ENCODE measurements at regions not wholly inside any gene's neighbourhood (a gene's known extent, or its start where the extent isn't known, plus 50 kb on each side); places are given as distances from the start of the nearest gene placed in this dataset.

DNA sequence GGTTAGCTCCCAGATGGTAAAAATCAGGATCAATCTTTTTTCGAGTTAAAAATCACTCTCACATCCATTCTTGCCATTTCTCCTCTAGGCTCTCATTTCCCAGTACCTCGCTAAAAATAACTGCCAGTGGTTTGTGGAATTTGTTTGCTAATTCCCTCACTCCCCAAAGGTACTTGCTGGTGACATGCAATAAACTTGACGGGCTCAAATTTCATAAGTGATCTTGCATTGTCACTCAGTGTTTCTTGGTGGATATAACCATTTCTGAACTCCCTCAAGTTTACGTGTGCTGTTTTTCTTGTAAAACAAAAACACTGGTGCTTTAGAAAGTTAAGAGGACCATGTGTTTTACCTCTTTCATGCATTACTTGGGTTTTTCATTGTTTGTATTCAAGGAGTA, 399.2 kb upstream of the MKI67 start:
- H3K4me1 ChIP-seq (ENCODE audit: insufficient read depth, low read length, severe bottlenecking) = no peaks in the 10 kb centered on the region
- H3F3A ChIP-seq (ENCODE audit: insufficient read depth, low read length) = no peaks in the 10 kb centered on the region
- H3K27ac ChIP-seq (ENCODE audit: low read depth, low read length, poor library complexity, severe bottlenecking) = no peak overlapping the region
- no peak overlapping the region for H3K4me3 ChIP-seq (ENCODE audit: low read depth, low read length, poor library complexity, severe bottlenecking)
- H3K27me3 ChIP-seq (ENCODE audit: insufficient read depth, low read length) = no peaks in the 10 kb centered on the region
- no peaks in the 10 kb centered on the region for H3K9me3 ChIP-seq (ENCODE audit: low read length)
- H2AFZ ChIP-seq (ENCODE audit: low read length) = no peak overlapping the region
- no peaks in the 10 kb centered on the region for H4K20me1 ChIP-seq (ENCODE audit: insufficient read depth, low read length)
- H3K4me2 ChIP-seq (ENCODE audit: low read length) = no peak overlapping the region
- H3K36me3 ChIP-seq (ENCODE audit: insufficient read depth, low read length) = no peaks in the 10 kb centered on the region
- TF ChIP-seq, protein P1, sequence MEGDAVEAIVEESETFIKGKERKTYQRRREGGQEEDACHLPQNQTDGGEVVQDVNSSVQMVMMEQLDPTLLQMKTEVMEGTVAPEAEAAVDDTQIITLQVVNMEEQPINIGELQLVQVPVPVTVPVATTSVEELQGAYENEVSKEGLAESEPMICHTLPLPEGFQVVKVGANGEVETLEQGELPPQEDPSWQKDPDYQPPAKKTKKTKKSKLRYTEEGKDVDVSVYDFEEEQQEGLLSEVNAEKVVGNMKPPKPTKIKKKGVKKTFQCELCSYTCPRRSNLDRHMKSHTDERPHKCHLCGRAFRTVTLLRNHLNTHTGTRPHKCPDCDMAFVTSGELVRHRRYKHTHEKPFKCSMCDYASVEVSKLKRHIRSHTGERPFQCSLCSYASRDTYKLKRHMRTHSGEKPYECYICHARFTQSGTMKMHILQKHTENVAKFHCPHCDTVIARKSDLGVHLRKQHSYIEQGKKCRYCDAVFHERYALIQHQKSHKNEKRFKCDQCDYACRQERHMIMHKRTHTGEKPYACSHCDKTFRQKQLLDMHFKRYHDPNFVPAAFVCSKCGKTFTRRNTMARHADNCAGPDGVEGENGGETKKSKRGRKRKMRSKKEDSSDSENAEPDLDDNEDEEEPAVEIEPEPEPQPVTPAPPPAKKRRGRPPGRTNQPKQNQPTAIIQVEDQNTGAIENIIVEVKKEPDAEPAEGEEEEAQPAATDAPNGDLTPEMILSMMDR (IDR thresholded peaks at IDR 0.05; ENCODE audit: low read length) = no peak
- no peak for TF ChIP-seq EZH2 (IDR thresholded peaks at IDR 0.05; ENCODE audit: borderline replicate concordance, low read length)
- no peaks in the 10 kb centered on the region for H3K79me2 ChIP-seq (ENCODE audit: insufficient read depth, low read length)
- no peak overlapping the region for H3K9ac ChIP-seq (ENCODE audit: low read length)
- no peaks in the 10 kb centered on the region for H3K9me2 ChIP-seq (ENCODE audit: low read depth, low read length)

DNA sequence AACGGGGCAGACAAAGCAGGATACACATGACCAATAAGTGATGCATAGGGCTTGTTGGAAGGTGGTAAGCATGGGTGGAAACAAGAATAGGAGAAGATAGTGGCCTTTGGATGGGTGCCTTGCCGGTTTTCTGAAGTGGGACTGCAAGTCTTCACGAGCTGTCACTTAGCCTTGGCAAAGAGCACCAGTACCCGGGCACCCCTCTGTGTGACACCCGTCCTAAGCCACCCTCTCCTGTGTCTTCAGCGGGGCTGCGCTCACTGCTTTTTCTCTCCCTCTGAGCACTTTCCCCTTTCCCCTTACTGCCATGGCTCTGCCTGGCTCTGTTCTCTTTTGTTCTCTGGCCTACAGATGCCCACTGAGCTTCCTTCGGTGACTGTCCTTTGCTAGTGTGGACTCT, 399.7 kb upstream of the MKI67 start:
- Histone ChIP-seq H4K20me1 (ENCODE audit: insufficient read depth, low read length) (no peaks in the 10 kb centered on the region), H3F3A (ENCODE audit: insufficient read depth, low read length) (no peaks in the 10 kb centered on the region), H3K9me3 (ENCODE audit: low read length) (no peaks in the 10 kb centered on the region), H3K27me3 (ENCODE audit: insufficient read depth, low read length) (no peaks in the 10 kb centered on the region), H2AFZ (ENCODE audit: low read length) (no peak overlapping the region), H3K27ac (ENCODE audit: low read depth, low read length, poor library complexity, severe bottlenecking) (no peak overlapping the region), H3K36me3 (ENCODE audit: insufficient read depth, low read length) (no peaks in the 10 kb centered on the region), H3K79me2 (ENCODE audit: insufficient read depth, low read length) (no peaks in the 10 kb centered on the region), H3K4me3 (ENCODE audit: low read depth, low read length, poor library complexity, severe bottlenecking) (no peak overlapping the region), H3K9ac (ENCODE audit: low read length) (no peak overlapping the region), H3K4me2 (ENCODE audit: low read length) (no peak overlapping the region), H3K9me2 (ENCODE audit: low read depth, low read length) (no peaks in the 10 kb centered on the region), H3K4me1 (ENCODE audit: insufficient read depth, low read length, severe bottlenecking) (no peaks in the 10 kb centered on the region)
- TF ChIP-seq, protein P1 (IDR thresholded peaks at IDR 0.05; ENCODE audit: low read length) = no peak
- no peak for TF ChIP-seq EZH2 (IDR thresholded peaks at IDR 0.05; ENCODE audit: borderline replicate concordance, low read length)

DNA sequence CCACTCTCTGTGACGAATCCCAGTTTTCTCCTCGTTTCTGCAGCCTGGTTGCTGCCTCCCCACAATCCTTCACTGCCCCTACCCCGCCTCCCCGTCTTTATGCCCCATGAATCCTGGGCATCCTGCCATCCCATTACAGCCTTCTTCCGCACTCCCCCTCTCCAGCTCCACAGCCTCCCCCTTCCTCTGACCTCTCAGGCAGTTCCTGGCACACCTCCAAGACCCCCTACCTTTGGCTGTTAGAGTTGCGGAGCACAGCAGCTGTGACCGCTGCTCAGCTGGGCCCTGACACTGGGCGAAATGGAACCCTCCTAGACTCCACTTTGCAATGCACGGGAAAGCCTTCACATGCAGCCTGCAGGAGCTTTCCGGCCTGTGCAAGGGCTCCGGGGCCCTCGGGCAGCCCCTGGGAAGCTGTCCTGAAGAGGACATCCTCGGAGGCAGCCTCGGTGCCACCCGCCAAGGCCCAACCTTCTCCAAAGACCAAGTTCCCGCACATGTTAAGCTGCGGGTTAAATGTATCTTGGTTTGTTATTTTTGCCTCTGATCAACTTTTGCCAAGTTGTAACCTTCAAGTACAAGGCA, 400.7 kb upstream of the MKI67 start:
- TF ChIP-seq, protein P1 (IDR thresholded peaks at IDR 0.05; ENCODE audit: low read length) = no peak
- no peak for TF ChIP-seq EZH2 (IDR thresholded peaks at IDR 0.05; ENCODE audit: borderline replicate concordance, low read length)
- Histone ChIP-seq H4K20me1 (ENCODE audit: insufficient read depth, low read length) (no peaks in the 10 kb centered on the region), H3F3A (ENCODE audit: insufficient read depth, low read length) (no peaks in the 10 kb centered on the region), H3K9me2 (ENCODE audit: low read depth, low read length) (no peaks in the 10 kb centered on the region), H3K27me3 (ENCODE audit: insufficient read depth, low read length) (no peaks in the 10 kb centered on the region), H3K4me2 (ENCODE audit: low read length) (no peak overlapping the region), H2AFZ (ENCODE audit: low read length) (no peak overlapping the region), H3K79me2 (ENCODE audit: insufficient read depth, low read length) (no peaks in the 10 kb centered on the region), H3K9me3 (ENCODE audit: low read length) (no peaks in the 10 kb centered on the region), H3K4me1 (ENCODE audit: insufficient read depth, low read length, severe bottlenecking) (no peaks in the 10 kb centered on the region), H3K27ac (ENCODE audit: low read depth, low read length, poor library complexity, severe bottlenecking) (no peak overlapping the region), H3K36me3 (ENCODE audit: insufficient read depth, low read length) (no peaks in the 10 kb centered on the region), H3K4me3 (ENCODE audit: low read depth, low read length, poor library complexity, severe bottlenecking) (no peak overlapping the region), H3K9ac (ENCODE audit: low read length) (no peak overlapping the region)
